GM12872 (cell line): ENCODE measurements at regions not wholly inside any gene's neighbourhood (a gene's known extent, or its start where the extent isn't known, plus 50 kb on each side); places are given as distances from the start of the nearest gene placed in this dataset.

Experiments
- TF ChIP-seq, protein P1 (sequence below): IDR thresholded peaks from 3 replicates; pipeline ENCODE4 v1.5.1; 2011; ENCODE audit warnings: low read depth, mild to moderate bottlenecking, low read length, moderate library complexity; ENCODE audit not compliant: insufficient read depth

GRCh38 chr3:115350606-115351005, 203.5 kb upstream of the ZBTB20 start:
- TF ChIP-seq, protein P1, sequence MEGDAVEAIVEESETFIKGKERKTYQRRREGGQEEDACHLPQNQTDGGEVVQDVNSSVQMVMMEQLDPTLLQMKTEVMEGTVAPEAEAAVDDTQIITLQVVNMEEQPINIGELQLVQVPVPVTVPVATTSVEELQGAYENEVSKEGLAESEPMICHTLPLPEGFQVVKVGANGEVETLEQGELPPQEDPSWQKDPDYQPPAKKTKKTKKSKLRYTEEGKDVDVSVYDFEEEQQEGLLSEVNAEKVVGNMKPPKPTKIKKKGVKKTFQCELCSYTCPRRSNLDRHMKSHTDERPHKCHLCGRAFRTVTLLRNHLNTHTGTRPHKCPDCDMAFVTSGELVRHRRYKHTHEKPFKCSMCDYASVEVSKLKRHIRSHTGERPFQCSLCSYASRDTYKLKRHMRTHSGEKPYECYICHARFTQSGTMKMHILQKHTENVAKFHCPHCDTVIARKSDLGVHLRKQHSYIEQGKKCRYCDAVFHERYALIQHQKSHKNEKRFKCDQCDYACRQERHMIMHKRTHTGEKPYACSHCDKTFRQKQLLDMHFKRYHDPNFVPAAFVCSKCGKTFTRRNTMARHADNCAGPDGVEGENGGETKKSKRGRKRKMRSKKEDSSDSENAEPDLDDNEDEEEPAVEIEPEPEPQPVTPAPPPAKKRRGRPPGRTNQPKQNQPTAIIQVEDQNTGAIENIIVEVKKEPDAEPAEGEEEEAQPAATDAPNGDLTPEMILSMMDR = no peak

- TF ChIP-seq, protein P1 = no peak
Measured at GRCh38 chr3:115351193-115351592, 204.1 kb upstream of the ZBTB20 start.

GRCh38 chr3:115354010-115354409, 206.9 kb upstream of the ZBTB20 start:
- TF ChIP-seq, protein P1 = no peak

DNA sequence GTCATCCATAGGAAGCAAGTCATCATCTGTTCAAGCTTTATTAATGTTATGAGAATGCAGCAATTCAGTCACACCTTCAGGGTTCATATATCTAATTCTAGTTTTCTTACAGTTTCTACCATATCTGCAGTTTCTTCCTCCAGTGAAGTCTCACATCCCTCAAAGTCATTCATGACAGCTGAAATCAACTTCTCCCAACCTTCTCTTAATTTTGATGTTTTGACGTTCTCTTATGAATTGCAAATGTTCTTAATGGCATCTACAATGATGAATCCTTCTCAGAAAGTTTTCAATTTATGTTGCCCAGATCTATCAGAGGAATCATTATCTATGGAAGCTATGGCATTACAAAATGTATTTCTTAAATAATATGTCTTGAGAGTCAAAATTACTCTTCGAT, 210.4 kb upstream of the ZBTB20 start:
- TF ChIP-seq, protein P1 = no peak

- TF ChIP-seq, protein P1 = no peak
Measured at GRCh38 chr3:115359536-115359935, 212.4 kb upstream of the ZBTB20 start.

- TF ChIP-seq, protein P1 = no peak
Measured at GRCh38 chr3:115361806-115362205, 214.7 kb upstream of the ZBTB20 start.

GRCh38 chr3:115363071-115363470, 216.0 kb upstream of the ZBTB20 start:
- TF ChIP-seq, protein P1 = no peak

DNA sequence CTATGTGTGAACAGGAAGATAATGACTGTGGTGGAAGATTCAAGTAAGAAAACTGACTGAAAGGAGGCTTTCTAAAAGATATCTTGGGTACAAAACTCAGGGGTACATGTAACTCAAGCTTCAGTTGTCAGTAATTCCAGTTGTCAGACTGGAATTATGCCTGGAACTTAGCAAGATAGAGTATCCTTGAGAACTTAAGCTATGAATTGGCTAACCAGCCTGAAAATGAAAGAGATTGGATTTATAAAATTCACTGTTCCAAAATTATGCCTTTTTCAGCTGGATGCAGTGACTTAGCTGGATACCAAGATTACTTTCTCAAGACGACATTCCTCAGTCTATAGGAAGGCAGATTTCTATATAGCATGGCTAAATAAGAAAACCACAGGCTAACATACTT, 221.9 kb upstream of the ZBTB20 start:
- TF ChIP-seq, protein P1 = no peak
